Stimulated activated CD4-positive, alpha-beta T cell treated with anti-CD3 and anti-CD28 coated beads, Interleukin-4, amount 100 ng/mL, for 4 hours (primary cell): ENCODE measurements at regions not wholly inside any gene's neighbourhood (a gene's known extent, or its start where the extent isn't known, plus 50 kb on each side); places are given as distances from the start of the nearest gene placed in this dataset.
"Not testable (repeated sequence)": the region's sequence is repeated elsewhere in the genome, so short reads cannot be mapped to it uniquely, and the experiment has no call there.

Experiments
- DNase-seq, 2 experiments: peaks; one replicate each; pipeline ENCODE4 v3.0.0-alpha.2; 2020

GRCh38 chr5:174453690-174454089 lies 270.7 kb upstream of the MSX2 start:
- no peak for DNase-seq

- DNase-seq = no peak
Observed at GRCh38 chr5:174454464-174454863, 269.9 kb upstream of the MSX2 start.

- no peak for DNase-seq
Observed at GRCh38 chr5:174454890-174455289, 269.5 kb upstream of the MSX2 start.

GRCh38 chr5:174455301-174455700 lies 269.1 kb upstream of the MSX2 start:
- DNase-seq = no peak

- DNase-seq = no peak
Observed at GRCh38 chr5:174457141-174457678, 267.2 kb upstream of the MSX2 start.

- no peak for DNase-seq
Observed at GRCh38 chr5:174459071-174459702, 265.2 kb upstream of the MSX2 start.

GRCh38 chr5:174459832-174460448 lies 264.4 kb upstream of the MSX2 start:
- no peak for DNase-seq

- DNase-seq = no peak
Observed at GRCh38 chr5:174462129-174462528, 262.3 kb upstream of the MSX2 start.

GRCh38 chr5:174464504-174465165 lies 259.7 kb upstream of the MSX2 start:
- no peak for DNase-seq

- not testable (repeated sequence) for DNase-seq
Observed at GRCh38 chr5:174471528-174471927, 252.9 kb upstream of the MSX2 start.

GRCh38 chr5:174472956-174473355 lies 251.4 kb upstream of the MSX2 start:
- DNase-seq = no peak

- not testable (repeated sequence) for DNase-seq
Observed at GRCh38 chr5:174476001-174476400, 248.4 kb upstream of the MSX2 start.

GRCh38 chr5:174479325-174479724 lies 245.1 kb upstream of the MSX2 start:
- no peak for DNase-seq

- DNase-seq = no peak
Observed at GRCh38 chr5:174481737-174482136, 242.6 kb upstream of the MSX2 start.

GRCh38 chr5:174482607-174483024 lies 241.8 kb upstream of the MSX2 start:
- no peak for DNase-seq

- DNase-seq = no peak
Observed at GRCh38 chr5:174483411-174483810, 241.0 kb upstream of the MSX2 start.

GRCh38 chr5:174489215-174489614 lies 235.2 kb upstream of the MSX2 start:
- DNase-seq = no peak

- no peak for DNase-seq
Observed at GRCh38 chr5:174489920-174490597, 234.3 kb upstream of the MSX2 start.

GRCh38 chr5:174490728-174491127 lies 233.7 kb upstream of the MSX2 start:
- no peak for DNase-seq

- no peak for DNase-seq
Observed at GRCh38 chr5:174491265-174491664, 233.1 kb upstream of the MSX2 start.

- no peak for DNase-seq
Observed at GRCh38 chr5:174491761-174492350, 232.5 kb upstream of the MSX2 start.

GRCh38 chr5:174493530-174493929 lies 230.9 kb upstream of the MSX2 start:
- no peak for DNase-seq

- not testable (repeated sequence) for DNase-seq
Observed at GRCh38 chr5:174497939-174498338, 226.4 kb upstream of the MSX2 start.
